ENCODE measurements at regions not wholly inside any gene's neighbourhood (a gene's known extent, or its start where the extent isn't known, plus 50 kb on each side); places are given as distances from the start of the nearest gene placed in this dataset.

- TF ChIP-seq REST (IDR thresholded peaks at IDR 0.05; ENCODE audit: unreplicated experiment) (no peak), EZH2phosphoT487 (IDR thresholded peaks at IDR 0.05; ENCODE audit: unreplicated experiment) (no peak)
Measured at GRCh38 chr11:70594606-70595005, 196.3 kb downstream of the CTTN start (continued).

- H3K27me3 ChIP-seq (ENCODE audit: insufficient read depth) = no peaks in the 10 kb centered on the region
- 0 out of 3 replicates have a peak, but pooled peaks cover 4% of the 10 kb centered on the region for H3K36me3 Mint-ChIP-seq (ENCODE audit: low read depth)
- DNase-seq (ENCODE audit: low spot score) = no peak
- H3K27ac ChIP-seq (ENCODE audit: low read depth) = no peak overlapping the region
- no peak for ATAC-seq
- H3K4me2 ChIP-seq = no peak overlapping the region
- H4K20me1 ChIP-seq (replicated peaks; ENCODE audit: insufficient read depth) = peaks cover 9% of the 10 kb centered on the region; the same call in 1 of the 2 replicates
- no peak for TF ChIP-seq CTCF (conservative IDR thresholded peaks at IDR 0.05; ENCODE audit: low read depth in 2 of 2)
- no peak for TF ChIP-seq EZH2 (IDR thresholded peaks at IDR 0.05; ENCODE audit: low read depth, unreplicated experiment)
- TF ChIP-seq, protein P1, sequence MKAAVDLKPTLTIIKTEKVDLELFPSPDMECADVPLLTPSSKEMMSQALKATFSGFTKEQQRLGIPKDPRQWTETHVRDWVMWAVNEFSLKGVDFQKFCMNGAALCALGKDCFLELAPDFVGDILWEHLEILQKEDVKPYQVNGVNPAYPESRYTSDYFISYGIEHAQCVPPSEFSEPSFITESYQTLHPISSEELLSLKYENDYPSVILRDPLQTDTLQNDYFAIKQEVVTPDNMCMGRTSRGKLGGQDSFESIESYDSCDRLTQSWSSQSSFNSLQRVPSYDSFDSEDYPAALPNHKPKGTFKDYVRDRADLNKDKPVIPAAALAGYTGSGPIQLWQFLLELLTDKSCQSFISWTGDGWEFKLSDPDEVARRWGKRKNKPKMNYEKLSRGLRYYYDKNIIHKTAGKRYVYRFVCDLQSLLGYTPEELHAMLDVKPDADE (IDR thresholded peaks at IDR 0.05) = no peak
- no peak for TF ChIP-seq POLR2AphosphoS5 (IDR thresholded peaks at IDR 0.05; ENCODE audit: low read depth)
- no peak for TF ChIP-seq NANOG (IDR thresholded peaks at IDR 0.05; ENCODE audit: borderline replicate concordance)
- no peak for TF ChIP-seq CREB1 (CRISPR knock-in tag; IDR thresholded peaks at IDR 0.05; ENCODE audit: low read depth)
- TF ChIP-seq JUNB (IDR thresholded peaks at IDR 0.05; ENCODE audit: unreplicated experiment) = no peak
- TF ChIP-seq, protein P2, sequence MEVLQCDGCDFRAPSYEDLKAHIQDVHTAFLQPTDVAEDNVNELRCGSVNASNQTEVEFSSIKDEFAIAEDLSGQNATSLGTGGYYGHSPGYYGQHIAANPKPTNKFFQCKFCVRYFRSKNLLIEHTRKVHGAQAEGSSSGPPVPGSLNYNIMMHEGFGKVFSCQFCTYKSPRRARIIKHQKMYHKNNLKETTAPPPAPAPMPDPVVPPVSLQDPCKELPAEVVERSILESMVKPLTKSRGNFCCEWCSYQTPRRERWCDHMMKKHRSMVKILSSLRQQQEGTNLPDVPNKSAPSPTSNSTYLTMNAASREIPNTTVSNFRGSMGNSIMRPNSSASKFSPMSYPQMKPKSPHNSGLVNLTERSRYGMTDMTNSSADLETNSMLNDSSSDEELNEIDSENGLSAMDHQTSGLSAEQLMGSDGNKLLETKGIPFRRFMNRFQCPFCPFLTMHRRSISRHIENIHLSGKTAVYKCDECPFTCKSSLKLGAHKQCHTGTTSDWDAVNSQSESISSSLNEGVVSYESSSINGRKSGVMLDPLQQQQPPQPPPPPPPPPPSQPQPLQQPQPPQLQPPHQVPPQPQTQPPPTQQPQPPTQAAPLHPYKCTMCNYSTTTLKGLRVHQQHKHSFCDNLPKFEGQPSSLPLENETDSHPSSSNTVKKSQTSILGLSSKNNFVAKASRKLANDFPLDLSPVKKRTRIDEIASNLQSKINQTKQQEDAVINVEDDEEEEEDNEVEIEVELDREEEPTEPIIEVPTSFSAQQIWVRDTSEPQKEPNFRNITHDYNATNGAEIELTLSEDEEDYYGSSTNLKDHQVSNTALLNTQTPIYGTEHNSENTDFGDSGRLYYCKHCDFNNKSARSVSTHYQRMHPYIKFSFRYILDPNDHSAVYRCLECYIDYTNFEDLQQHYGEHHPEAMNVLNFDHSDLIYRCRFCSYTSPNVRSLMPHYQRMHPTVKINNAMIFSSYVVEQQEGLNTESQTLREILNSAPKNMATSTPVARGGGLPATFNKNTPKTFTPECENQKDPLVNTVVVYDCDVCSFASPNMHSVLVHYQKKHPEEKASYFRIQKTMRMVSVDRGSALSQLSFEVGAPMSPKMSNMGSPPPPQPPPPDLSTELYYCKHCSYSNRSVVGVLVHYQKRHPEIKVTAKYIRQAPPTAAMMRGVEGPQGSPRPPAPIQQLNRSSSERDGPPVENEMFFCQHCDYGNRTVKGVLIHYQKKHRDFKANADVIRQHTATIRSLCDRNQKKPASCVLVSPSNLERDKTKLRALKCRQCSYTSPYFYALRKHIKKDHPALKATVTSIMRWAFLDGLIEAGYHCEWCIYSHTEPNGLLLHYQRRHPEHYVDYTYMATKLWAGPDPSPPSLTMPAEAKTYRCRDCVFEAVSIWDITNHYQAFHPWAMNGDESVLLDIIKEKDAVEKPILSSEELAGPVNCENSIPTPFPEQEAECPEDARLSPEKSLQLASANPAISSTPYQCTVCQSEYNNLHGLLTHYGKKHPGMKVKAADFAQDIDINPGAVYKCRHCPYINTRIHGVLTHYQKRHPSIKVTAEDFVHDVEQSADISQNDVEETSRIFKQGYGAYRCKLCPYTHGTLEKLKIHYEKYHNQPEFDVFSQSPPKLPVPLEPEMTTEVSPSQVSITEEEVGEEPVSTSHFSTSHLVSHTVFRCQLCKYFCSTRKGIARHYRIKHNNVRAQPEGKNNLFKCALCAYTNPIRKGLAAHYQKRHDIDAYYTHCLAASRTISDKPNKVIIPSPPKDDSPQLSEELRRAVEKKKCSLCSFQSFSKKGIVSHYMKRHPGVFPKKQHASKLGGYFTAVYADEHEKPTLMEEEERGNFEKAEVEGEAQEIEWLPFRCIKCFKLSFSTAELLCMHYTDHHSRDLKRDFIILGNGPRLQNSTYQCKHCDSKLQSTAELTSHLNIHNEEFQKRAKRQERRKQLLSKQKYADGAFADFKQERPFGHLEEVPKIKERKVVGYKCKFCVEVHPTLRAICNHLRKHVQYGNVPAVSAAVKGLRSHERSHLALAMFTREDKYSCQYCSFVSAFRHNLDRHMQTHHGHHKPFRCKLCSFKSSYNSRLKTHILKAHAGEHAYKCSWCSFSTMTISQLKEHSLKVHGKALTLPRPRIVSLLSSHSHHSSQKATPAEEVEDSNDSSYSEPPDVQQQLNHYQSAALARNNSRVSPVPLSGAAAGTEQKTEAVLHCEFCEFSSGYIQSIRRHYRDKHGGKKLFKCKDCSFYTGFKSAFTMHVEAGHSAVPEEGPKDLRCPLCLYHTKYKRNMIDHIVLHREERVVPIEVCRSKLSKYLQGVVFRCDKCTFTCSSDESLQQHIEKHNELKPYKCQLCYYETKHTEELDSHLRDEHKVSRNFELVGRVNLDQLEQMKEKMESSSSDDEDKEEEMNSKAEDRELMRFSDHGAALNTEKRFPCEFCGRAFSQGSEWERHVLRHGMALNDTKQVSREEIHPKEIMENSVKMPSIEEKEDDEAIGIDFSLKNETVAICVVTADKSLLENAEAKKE (CRISPR knock-in tag; IDR thresholded peaks at IDR 0.05) = no peak
- H3F3A ChIP-seq (replicated peaks; ENCODE audit: low read depth) = no peaks in the 10 kb centered on the region
- peaks cover 5% of the 10 kb centered on the region; the same call in 1 of the 2 replicates for H3K79me2 ChIP-seq (replicated peaks; ENCODE audit: insufficient read depth)
- H2AFZ ChIP-seq = no peak overlapping the region
- no peaks in the 10 kb centered on the region for H3K9me3 Mint-ChIP-seq
- no peak overlapping the region for H3K4me3 ChIP-seq
- H3K4me3 Mint-ChIP-seq = no peak overlapping the region
- H3K4me1 Mint-ChIP-seq = peaks cover 18% of the 10 kb centered on the region
- no peaks in the 10 kb centered on the region for H3K9me2 ChIP-seq (ENCODE audit: insufficient read depth)
- H3K36me3 ChIP-seq (ENCODE audit: insufficient read depth) = no peaks in the 10 kb centered on the region
- peaks cover 11% of the 10 kb centered on the region for H3K27me3 Mint-ChIP-seq (ENCODE audit: insufficient read depth, low read depth, poor library complexity)
- H3K27ac Mint-ChIP-seq = no peak overlapping the region
- no peaks in the 10 kb centered on the region for H3K4me1 ChIP-seq (ENCODE audit: insufficient read depth)
Measured at GRCh38 chr11:70595016-70595415, 196.7 kb downstream of the CTTN start.

Measured in GM23338 (cell line).